Trophoblast cell (in vitro differentiated cells and primary cell): ENCODE measurements at regions not wholly inside any gene's neighbourhood (a gene's known extent, or its start where the extent isn't known, plus 50 kb on each side); places are given as distances from the start of the nearest gene placed in this dataset.

ENCODE experiments used
- DNase-seq, 2 donors: peaks; one replicate each; pipeline ENCODE4 v3.0.0-alpha.2; 2016
- H2AFZ ChIP-seq: 2 replicates; pipeline ENCODE4 v1.6.1; 2013; ENCODE audit warnings: low read length, moderate library complexity, mild to moderate bottlenecking; ENCODE audit not compliant: insufficient read depth, poor library complexity
- H2AK5ac ChIP-seq: 2 replicates; pipeline ENCODE4 v1.6.1; 2013; ENCODE audit warnings: mild to moderate bottlenecking, low read length
- H2BK120ac ChIP-seq: 2 replicates; pipeline ENCODE4 v1.6.1; 2013; ENCODE audit warnings: low read length, mild to moderate bottlenecking, moderate library complexity; ENCODE audit not compliant: insufficient read depth, poor library complexity
- H2BK12ac ChIP-seq: 2 replicates; pipeline ENCODE4 v1.6.1; 2013; ENCODE audit warnings: mild to moderate bottlenecking, low read length, moderate library complexity
- H2BK5ac ChIP-seq: 2 replicates; pipeline ENCODE4 v1.6.1; 2013; ENCODE audit warnings: low read length, low read depth, moderate library complexity, mild to moderate bottlenecking; ENCODE audit not compliant: poor library complexity
- H3K14ac ChIP-seq: 2 replicates; pipeline ENCODE4 v1.6.1; 2013; ENCODE audit warnings: mild to moderate bottlenecking, low read length
- H3K18ac ChIP-seq: 2 replicates; pipeline ENCODE4 v1.6.1; 2013; ENCODE audit warnings: mild to moderate bottlenecking, low read length
- H3K23ac ChIP-seq: 2 replicates; pipeline ENCODE4 v1.6.1; 2013; ENCODE audit warnings: low read length
- H3K27ac ChIP-seq: 2 replicates; pipeline ENCODE4 v1.5.1; 2013; ENCODE audit warnings: low read depth, mild to moderate bottlenecking, inconsistent platforms, low read length, moderate library complexity
- H3K27me3 ChIP-seq: 2 replicates; pipeline ENCODE4 v1.6.1; 2013; ENCODE audit warnings: inconsistent platforms, mild to moderate bottlenecking, low read length, moderate library complexity; ENCODE audit not compliant: insufficient read depth
- H3K36me3 ChIP-seq, 2 experiments: 1 replicate in 1 of 2; 2 replicates in 1 of 2; pipeline ENCODE4 v1.6.1; 2013; ENCODE audit warnings: low read length in 2 of 2, mild to moderate bottlenecking in 2 of 2, moderate library complexity in 1 of 2; ENCODE audit not compliant: insufficient read depth in 2 of 2, control insufficient read depth in 1 of 2
- H3K4ac ChIP-seq: 2 replicates; pipeline ENCODE4 v1.6.1; 2013; ENCODE audit warnings: low read depth, mild to moderate bottlenecking, low read length, moderate library complexity
- H3K4me1 ChIP-seq, 2 experiments: 1 replicate in 1 of 2; 2 replicates in 1 of 2; pipeline ENCODE4 v1.6.1; 2013; ENCODE audit warnings: low read length in 2 of 2, mild to moderate bottlenecking in 2 of 2, moderate library complexity in 1 of 2; ENCODE audit not compliant: insufficient read depth in 2 of 2, control insufficient read depth in 1 of 2
- H3K4me2 ChIP-seq: 2 replicates; pipeline ENCODE4 v1.6.1; 2013; ENCODE audit warnings: inconsistent platforms, mild to moderate bottlenecking, low read length, moderate library complexity
- H3K4me3 ChIP-seq: 2 replicates; pipeline ENCODE4 v1.5.1; 2013; ENCODE audit warnings: mild to moderate bottlenecking, low read depth, low read length, inconsistent platforms
- H3K79me1 ChIP-seq: one replicate; pipeline ENCODE4 v1.6.1; 2013; ENCODE audit warnings: low read length
- H3K79me2 ChIP-seq: 2 replicates; pipeline ENCODE4 v1.6.1; 2013; ENCODE audit warnings: low read length, mild to moderate bottlenecking; ENCODE audit not compliant: control insufficient read depth, insufficient read depth, poor library complexity
- H3K9ac ChIP-seq: 2 replicates; pipeline ENCODE4 v1.6.1; 2013; ENCODE audit warnings: mild to moderate bottlenecking, low read length
- H3K9me3 ChIP-seq: 2 replicates; pipeline ENCODE4 v1.6.1; 2013; ENCODE audit warnings: low read depth, mild to moderate bottlenecking, control low read depth, inconsistent platforms, low read length; ENCODE audit not compliant: insufficient read depth
- H4K12ac ChIP-seq: 2 replicates; pipeline ENCODE4 v1.6.1; 2013; ENCODE audit warnings: low read depth, mild to moderate bottlenecking, low read length, moderate library complexity
- H4K8ac ChIP-seq: 2 replicates; pipeline ENCODE4 v1.6.1; 2013; ENCODE audit warnings: low read depth, mild to moderate bottlenecking, low read length, moderate library complexity
- H4K91ac ChIP-seq: one replicate; pipeline ENCODE4 v1.6.1; 2013; ENCODE audit warnings: low read depth, mild to moderate bottlenecking, low read length, moderate library complexity
- WGBS: extraction: QIAGEN DNeasy Blood & Tissue Kit; methylation state at CpG from one replicate; pipeline ENCODE4 v1.1.7; 2013; ENCODE audit warnings: missing lambda C conversion rate; ENCODE audit not compliant: insufficient read length, insufficient coverage; ENCODE audit errors: extremely low coverage; 5-methylcytosine and 5-hydroxymethylcytosine counted together

GRCh38 chr12:74204236-74204635, 333.4 kb upstream of the ATXN7L3B start:
- H3K79me2 ChIP-seq: no peaks in the 10 kb centered on the region
- no peak overlapping the region for H3K27ac ChIP-seq
- H2BK12ac ChIP-seq: no peak overlapping the region
- H3K23ac ChIP-seq: no peak overlapping the region
- peaks cover 2% of the 10 kb centered on the region for H3K9me3 ChIP-seq
- no peak overlapping the region for H3K18ac ChIP-seq
- no peak overlapping the region for H4K8ac ChIP-seq
- no peak overlapping the region for H4K12ac ChIP-seq
- H3K14ac ChIP-seq: no peak overlapping the region
- no peaks in the 10 kb centered on the region for H3K4me1 ChIP-seq
- H3K36me3 ChIP-seq: no peaks in the 10 kb centered on the region
- no peak for DNase-seq
- H2BK120ac ChIP-seq: no peak overlapping the region
- H3K4me2 ChIP-seq: no peak overlapping the region
- H3K27me3 ChIP-seq: no peaks in the 10 kb centered on the region
- no peaks in the 10 kb centered on the region for H3K79me1 ChIP-seq
- no peak overlapping the region for H3K9ac ChIP-seq
- no peak overlapping the region for H3K4ac ChIP-seq
- no peak overlapping the region for H4K91ac ChIP-seq
- H2BK5ac ChIP-seq: no peak overlapping the region
- H3K4me3 ChIP-seq: no peak overlapping the region
- H2AK5ac ChIP-seq: no peak overlapping the region
- no CpG with 5 or more reads among the region's 3 CpGs for WGBS
- no peak overlapping the region for H2AFZ ChIP-seq

DNA sequence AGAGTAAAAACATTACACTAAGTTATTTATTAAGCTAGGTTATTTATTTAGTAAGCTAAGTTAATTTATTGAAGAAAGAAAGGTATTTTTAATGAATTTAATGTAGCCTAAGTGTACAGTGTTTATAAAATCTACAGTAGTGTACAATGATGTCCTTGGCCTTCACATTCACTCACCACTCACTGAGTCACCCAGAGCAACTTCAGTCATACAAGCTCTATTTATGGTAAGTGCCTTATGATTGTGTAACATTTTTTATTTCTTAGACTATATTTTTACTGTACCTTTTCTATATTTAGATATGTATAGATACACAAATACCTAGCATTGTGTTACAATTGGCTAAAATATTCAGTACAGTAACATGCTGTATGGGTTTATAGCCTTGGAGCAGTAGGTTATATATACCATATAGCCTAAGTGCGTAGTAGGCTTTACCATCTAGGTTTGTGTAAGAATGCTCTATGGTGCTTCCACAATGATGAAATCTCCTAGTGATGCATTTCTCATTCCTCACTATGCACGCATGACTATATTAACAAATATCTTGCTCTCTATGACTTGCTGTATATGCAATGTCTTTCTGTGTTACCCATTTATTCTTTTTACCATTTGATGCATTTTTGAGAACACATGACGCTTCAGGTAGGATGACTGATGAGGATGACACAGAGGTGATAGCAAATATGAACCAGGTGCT, 309.6 kb upstream of the ATXN7L3B start:
- no peak overlapping the region for H2BK5ac ChIP-seq
- H2AK5ac ChIP-seq: no peak overlapping the region
- no peak overlapping the region for H3K9ac ChIP-seq
- no peak overlapping the region for H3K18ac ChIP-seq
- H3K4me1 ChIP-seq: no peaks in the 10 kb centered on the region
- no peak overlapping the region for H3K4me2 ChIP-seq
- H3K36me3 ChIP-seq: no peaks in the 10 kb centered on the region
- no peaks in the 10 kb centered on the region for H3K79me2 ChIP-seq
- no peak overlapping the region for H2BK120ac ChIP-seq
- H2AFZ ChIP-seq: no peak overlapping the region
- H3K27me3 ChIP-seq: no peaks in the 10 kb centered on the region
- H2BK12ac ChIP-seq: no peak overlapping the region
- no peak overlapping the region for H3K23ac ChIP-seq
- H3K9me3 ChIP-seq: no peaks in the 10 kb centered on the region
- no peak overlapping the region for H4K12ac ChIP-seq
- H3K79me1 ChIP-seq: no peaks in the 10 kb centered on the region
- peak in 1 of 2 donors; percentile 2 for DNase-seq
- no peak overlapping the region for H3K4ac ChIP-seq
- no peak overlapping the region for H4K8ac ChIP-seq
- no peak overlapping the region for H3K27ac ChIP-seq
- no CpG with 5 or more reads among the region's 3 CpGs for WGBS
- no peak overlapping the region for H4K91ac ChIP-seq
- H3K14ac ChIP-seq: no peak overlapping the region
- H3K4me3 ChIP-seq: no peak overlapping the region

DNA sequence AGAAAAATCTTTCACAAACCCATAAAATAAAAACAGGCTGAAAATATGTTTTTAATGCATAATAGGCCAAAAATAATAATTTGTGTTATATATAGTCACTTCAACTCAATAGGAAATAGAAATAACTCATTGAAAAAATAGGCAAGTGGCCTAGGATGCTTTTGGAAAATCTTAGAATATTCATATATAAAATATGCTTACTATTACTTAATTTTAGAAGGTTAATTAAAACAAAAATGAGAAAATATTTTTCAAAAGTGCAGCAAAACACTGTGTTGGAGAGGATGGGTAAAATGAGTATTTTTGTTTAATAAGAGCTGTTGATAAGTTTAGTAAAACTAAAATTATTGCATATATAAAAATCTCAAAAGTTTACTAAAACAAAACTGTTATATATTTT, 308.0 kb upstream of the ATXN7L3B start:
- H2BK120ac ChIP-seq: no peak overlapping the region
- H3K79me2 ChIP-seq: no peaks in the 10 kb centered on the region
- no peak overlapping the region for H3K9ac ChIP-seq
- H3K27me3 ChIP-seq: no peaks in the 10 kb centered on the region
- H3K79me1 ChIP-seq: no peaks in the 10 kb centered on the region
- H3K4me3 ChIP-seq: no peak overlapping the region
- no peak overlapping the region for H2AFZ ChIP-seq
- H3K14ac ChIP-seq: no peak overlapping the region
- H3K4me1 ChIP-seq: no peaks in the 10 kb centered on the region
- no peak overlapping the region for H3K4me2 ChIP-seq
- no peak overlapping the region for H2BK5ac ChIP-seq
- H3K9me3 ChIP-seq: no peaks in the 10 kb centered on the region
- H2BK12ac ChIP-seq: no peak overlapping the region
- H3K27ac ChIP-seq: no peak overlapping the region
- no peak overlapping the region for H4K91ac ChIP-seq
- H3K36me3 ChIP-seq: no peaks in the 10 kb centered on the region
- H4K8ac ChIP-seq: no peak overlapping the region
- no peak overlapping the region for H2AK5ac ChIP-seq
- no peak overlapping the region for H4K12ac ChIP-seq
- no peak for DNase-seq
- H3K18ac ChIP-seq: no peak overlapping the region
- no peak overlapping the region for H3K4ac ChIP-seq
- H3K23ac ChIP-seq: no peak overlapping the region

GRCh38 chr12:74235342-74235741, 302.3 kb upstream of the ATXN7L3B start:
- H3K9me3 ChIP-seq: no peaks in the 10 kb centered on the region
- no peak overlapping the region for H3K4ac ChIP-seq
- H3K79me2 ChIP-seq: no peaks in the 10 kb centered on the region
- no peak overlapping the region for H3K9ac ChIP-seq
- H3K27ac ChIP-seq: no peak overlapping the region
- H4K91ac ChIP-seq: no peak overlapping the region
- no CpG with 5 or more reads among the region's 2 CpGs for WGBS
- no peak overlapping the region for H3K14ac ChIP-seq
- no peak overlapping the region for H2BK5ac ChIP-seq
- no peaks in the 10 kb centered on the region for H3K4me1 ChIP-seq
- H4K8ac ChIP-seq: no peak overlapping the region
- H4K12ac ChIP-seq: no peak overlapping the region
- H3K23ac ChIP-seq: no peak overlapping the region
- DNase-seq: no peak
- H3K36me3 ChIP-seq: no peaks in the 10 kb centered on the region
- H3K27me3 ChIP-seq: no peaks in the 10 kb centered on the region
- H3K4me2 ChIP-seq: no peak overlapping the region
- H2AFZ ChIP-seq: no peak overlapping the region
- H3K4me3 ChIP-seq: no peak overlapping the region
- H3K79me1 ChIP-seq: no peaks in the 10 kb centered on the region
- no peak overlapping the region for H2BK120ac ChIP-seq
- H3K18ac ChIP-seq: no peak overlapping the region
- H2AK5ac ChIP-seq: no peak overlapping the region
- H2BK12ac ChIP-seq: no peak overlapping the region
